HEK293 (cell line): ENCODE measurements at regions not wholly inside any gene's neighbourhood (a gene's known extent, or its start where the extent isn't known, plus 50 kb on each side); places are given as distances from the start of the nearest gene placed in this dataset.
A peak's percentile ranks its signal among the peaks of the same experiment; 100 is the strongest.

Experiments
- CTCF ChIA-PET: fragments of 350-600 bp; formaldehyde crosslinking; extraction: SDS; loops from one replicate; lab custom pipeline; 2021; ENCODE audit warnings: antibody characterized with exemption; lab: Yijun Ruan, JAX
- POLR2A ChIA-PET: fragments of 300-600 bp; formaldehyde crosslinking; extraction: SDS; loops from one replicate; lab custom pipeline; 2020; ENCODE audit warnings: antibody characterized with exemption, inconsistent platforms; lab: Yijun Ruan, JAX
- H3K27ac ChIP-seq: fragments of 200-500 bp; sonication (Bioruptor generic); 2 replicates; pipeline ENCODE4 v1.5.1; 2014; ENCODE audit warnings: low read depth, low read length, control low read depth, inconsistent platforms; ENCODE audit errors: extremely low read depth
- H3K36me3 ChIP-seq, 2 experiments: fragments of 200-500 bp in 1 of 2; sonication (Bioruptor generic) in 1 of 2; 1 replicate in 1 of 2; 2 replicates in 1 of 2; pipeline ENCODE4 v1.5.1; 2014 to 2017; ENCODE audit warnings: inconsistent platforms in 2 of 2, low read length in 2 of 2; ENCODE audit not compliant: control insufficient read depth in 2 of 2, insufficient read depth in 1 of 2
- H3K4me1 ChIP-seq: fragments of 200-500 bp; sonication (Bioruptor generic); 2 replicates; pipeline ENCODE4 v1.5.1; 2014; ENCODE audit warnings: mild to moderate bottlenecking, low read length, inconsistent platforms; ENCODE audit not compliant: control insufficient read depth, insufficient read depth
- H3K4me3 ChIP-seq: 2 replicates; pipeline ENCODE4 v1.5.1; 2011; ENCODE audit warnings: low read depth, mild to moderate bottlenecking, control low read depth, low read length, moderate library complexity
- H3K9me3 ChIP-seq: fragments of 200-500 bp; sonication (Bioruptor generic); 2 replicates; pipeline ENCODE4 v1.5.1; 2014; ENCODE audit warnings: low read depth, low read length, inconsistent platforms; ENCODE audit not compliant: control insufficient read depth, insufficient read depth
- HOXD13 ChIP-seq: sonication (generic); formaldehyde crosslinking; IDR thresholded peaks from 2 replicates; pipeline ENCODE4 v1.8.0; 2022; ENCODE audit warnings: missing genetic modification reagents, borderline replicate concordance
- KLF8 ChIP-seq: fragments of 450-650 bp; formaldehyde crosslinking; IDR thresholded peaks from 2 replicates; pipeline ENCODE4 v1.5.1; 2016; ENCODE audit warnings: missing biosample characterization, missing genetic modification characterization
- KLF9 ChIP-seq: fragments of 450-650 bp; formaldehyde crosslinking; IDR thresholded peaks from 2 replicates; pipeline ENCODE4 v1.5.1; 2016; ENCODE audit warnings: missing biosample characterization, missing genetic modification characterization, low read depth
- MZF1 ChIP-seq: fragments of 450-650 bp; formaldehyde crosslinking; IDR thresholded peaks from 2 replicates; pipeline ENCODE4 v1.5.1; 2017; ENCODE audit warnings: missing biosample characterization, missing genetic modification characterization, borderline replicate concordance
- SALL2 ChIP-seq: fragments of 450-650 bp; formaldehyde crosslinking; IDR thresholded peaks from 2 replicates; pipeline ENCODE4 v1.5.0; 2017; ENCODE audit warnings: missing biosample characterization, mild to moderate bottlenecking, missing genetic modification characterization, borderline replicate concordance
- YY2 ChIP-seq: fragments of 450-650 bp; formaldehyde crosslinking; IDR thresholded peaks from 2 replicates; pipeline ENCODE4 v1.5.1; 2016; ENCODE audit warnings: missing biosample characterization, missing genetic modification characterization
- ZBTB1 ChIP-seq: fragments of 450-650 bp; formaldehyde crosslinking; IDR thresholded peaks from 2 replicates; pipeline ENCODE4 v1.5.1; 2016; ENCODE audit warnings: missing biosample characterization, missing genetic modification characterization
- ZBTB21 ChIP-seq: fragments of 450-650 bp; formaldehyde crosslinking; IDR thresholded peaks from 2 replicates; pipeline ENCODE4 v1.5.1; 2017; ENCODE audit warnings: missing biosample characterization, missing genetic modification characterization
- ZNF157 ChIP-seq: fragments of 450-650 bp; formaldehyde crosslinking; IDR thresholded peaks from 2 replicates; pipeline ENCODE4 v1.5.1; 2016; ENCODE audit warnings: missing biosample characterization, missing genetic modification characterization
- ZNF211 ChIP-seq: fragments of 450-650 bp; formaldehyde crosslinking; IDR thresholded peaks from 2 replicates; pipeline ENCODE4 v1.5.1; 2016; ENCODE audit warnings: low read depth, missing biosample characterization, missing genetic modification characterization
- ZNF223 ChIP-seq: fragments of 450-650 bp; formaldehyde crosslinking; IDR thresholded peaks from 2 replicates; pipeline ENCODE4 v1.5.1; 2016; ENCODE audit warnings: missing biosample characterization, missing genetic modification characterization
- ZNF391 ChIP-seq: fragments of 450-650 bp; formaldehyde crosslinking; IDR thresholded peaks from 2 replicates; pipeline ENCODE4 v1.5.1; 2016; ENCODE audit warnings: low read depth, missing biosample characterization, missing genetic modification characterization, borderline replicate concordance
- ZNF423 ChIP-seq: fragments of 450-650 bp; formaldehyde crosslinking; IDR thresholded peaks from 2 replicates; pipeline ENCODE4 v1.5.1; 2016; ENCODE audit warnings: missing biosample characterization, missing genetic modification characterization
- ZNF501 ChIP-seq: fragments of 450-650 bp; formaldehyde crosslinking; IDR thresholded peaks from 2 replicates; pipeline ENCODE4 v1.5.1; 2016; ENCODE audit warnings: missing biosample characterization, missing genetic modification characterization
- ZNF529 ChIP-seq: fragments of 450-650 bp; formaldehyde crosslinking; IDR thresholded peaks from 2 replicates; pipeline ENCODE4 v1.5.1; 2017; ENCODE audit warnings: missing genetic modification characterization, missing biosample characterization; ENCODE audit not compliant: insufficient replicate concordance
- ZNF530 ChIP-seq: fragments of 450-650 bp; formaldehyde crosslinking; IDR thresholded peaks from 2 replicates; pipeline ENCODE4 v1.5.1; 2016; ENCODE audit warnings: low read depth, missing biosample characterization, missing genetic modification characterization
- ZNF555 ChIP-seq: fragments of 450-650 bp; formaldehyde crosslinking; conservative IDR thresholded peaks from 2 replicates; pipeline ENCODE4 v1.5.1; 2017; ENCODE audit warnings: missing biosample characterization, mild to moderate bottlenecking, missing genetic modification characterization, inconsistent platforms
- ZNF610 ChIP-seq: fragments of 450-650 bp; formaldehyde crosslinking; IDR thresholded peaks from 2 replicates; pipeline ENCODE4 v1.5.1; 2016; ENCODE audit warnings: missing biosample characterization, missing genetic modification characterization, borderline replicate concordance
- ZNF670 ChIP-seq: fragments of 450-650 bp; formaldehyde crosslinking; IDR thresholded peaks from 2 replicates; pipeline ENCODE4 v1.5.1; 2016; ENCODE audit warnings: missing biosample characterization, missing genetic modification characterization, low read depth
- ZNF76 ChIP-seq: fragments of 450-650 bp; formaldehyde crosslinking; IDR thresholded peaks from 2 replicates; pipeline ENCODE4; 2016; ENCODE audit warnings: low read depth, missing biosample characterization, missing genetic modification characterization, borderline replicate concordance
- ZNF843 ChIP-seq: fragments of 450-650 bp; formaldehyde crosslinking; IDR thresholded peaks from 2 replicates; pipeline ENCODE4 v1.5.1; 2016; ENCODE audit warnings: missing biosample characterization, missing genetic modification characterization
- TF ChIP-seq, protein P1 (sequence below): fragments of 450-650 bp; formaldehyde crosslinking; IDR thresholded peaks from 2 replicates; pipeline ENCODE4 v1.5.1; 2016; ENCODE audit warnings: missing biosample characterization, missing genetic modification characterization
- TF ChIP-seq, protein P2 (sequence below): fragments of 450-650 bp; formaldehyde crosslinking; IDR thresholded peaks from 2 replicates; pipeline ENCODE4 v1.5.1; 2017; ENCODE audit warnings: missing biosample characterization, missing genetic modification characterization
- TF ChIP-seq, protein P3 (sequence below): fragments of 450-650 bp; formaldehyde crosslinking; conservative IDR thresholded peaks from 2 replicates; pipeline ENCODE4 v1.5.1; 2016; ENCODE audit warnings: low read depth, missing biosample characterization, missing genetic modification characterization
- TF ChIP-seq, protein P4 (sequence below): fragments of 450-650 bp; formaldehyde crosslinking; IDR thresholded peaks from 2 replicates; pipeline ENCODE4 v1.5.1; 2017; ENCODE audit warnings: missing biosample characterization, missing genetic modification characterization

DNA sequence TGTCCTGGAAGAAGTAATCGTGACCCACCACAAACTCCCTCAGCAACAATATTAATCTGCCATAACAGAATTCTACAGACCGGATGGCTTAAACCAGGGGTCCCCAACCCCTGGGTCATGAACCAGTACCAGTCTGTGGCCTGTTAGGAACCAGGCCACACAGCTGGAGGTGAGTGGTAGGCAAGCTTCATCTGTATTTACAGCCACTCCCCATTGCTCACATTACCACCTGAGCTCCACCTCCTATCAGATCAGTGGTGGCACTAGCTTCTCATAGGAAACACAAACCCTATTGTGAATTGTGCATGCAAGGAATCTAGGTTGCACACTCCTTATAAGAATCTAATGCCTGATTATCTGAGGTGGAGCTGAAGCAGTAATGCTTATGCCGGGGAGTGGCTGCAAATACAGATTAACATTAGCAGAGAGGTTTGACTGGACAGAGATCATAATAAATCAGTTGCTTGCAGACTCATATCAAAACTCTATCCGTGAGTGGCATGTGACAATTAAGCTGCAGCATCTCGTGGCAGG is 74.5 kb downstream of the NOG start:
- Histone ChIP-seq H3K9me3 (no peaks in the 10 kb centered on the region), H3K4me3 (no peak overlapping the region), H3K4me1 (no peaks in the 10 kb centered on the region), H3K36me3 (no peaks in the 10 kb centered on the region), H3K27ac (no peak overlapping the region)
- ChIA-PET CTCF (interaction anchor here (0.6 to 0.9 kb wide), 2 partner anchors 10 to 13 kb away, joined by 3 to 4 read pairs; no protein-coding TSS in a partner anchor), POLR2A (interaction anchor here (0.5 kb wide), 1 partner anchor 179 kb away, joined by 3 read pairs; no protein-coding TSS in a partner anchor)
- TF ChIP-seq SALL2, result no peak
- peak; percentile 97 for TF ChIP-seq ZNF610
- TF ChIP-seq, all 188 proteins: peak for 1

DNA sequence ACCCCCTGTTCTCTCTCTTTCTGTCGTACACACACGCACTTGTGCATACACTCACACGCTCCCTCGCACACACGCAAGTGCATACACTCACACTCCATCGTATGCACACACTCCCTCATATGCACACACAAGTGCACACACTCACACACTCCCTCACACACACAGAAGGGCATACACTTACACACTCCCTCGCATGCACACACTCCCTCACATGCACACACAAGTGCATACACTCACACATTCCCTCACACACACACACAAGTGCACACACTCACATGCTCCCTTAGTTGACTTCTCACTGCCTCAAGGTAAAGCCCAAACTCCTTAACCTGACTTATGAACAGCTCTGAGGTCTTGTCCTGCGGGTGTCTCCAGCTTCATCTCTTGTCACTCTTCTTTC is 78.7 kb downstream of the NOG start:
- Histone ChIP-seq H3K27ac (no peak overlapping the region), H3K36me3 (no peaks in the 10 kb centered on the region), H3K4me1 (no peaks in the 10 kb centered on the region)
- TF ChIP-seq MZF1 (tag by site-specific recombination) (no peak), ZNF157 (tag by site-specific recombination) (no peak), ZNF391 (tag by site-specific recombination) (no peak), ZNF76 (no peak), KLF8 (tag by site-specific recombination) (no peak), YY2 (tag by site-specific recombination) (no peak), ZBTB1 (no peak), ZNF223 (tag by site-specific recombination) (no peak), HOXD13 (CRISPR knock-in tag) (peak; percentile 62; the same call in 1 of the 2 replicates), KLF9 (no peak), ZNF501 (tag by site-specific recombination) (no peak), ZNF423 (tag by site-specific recombination) (no peak), ZNF843 (tag by site-specific recombination) (no peak), ZNF555 (tag by site-specific recombination) (no peak)
- TF ChIP-seq, protein P1, sequence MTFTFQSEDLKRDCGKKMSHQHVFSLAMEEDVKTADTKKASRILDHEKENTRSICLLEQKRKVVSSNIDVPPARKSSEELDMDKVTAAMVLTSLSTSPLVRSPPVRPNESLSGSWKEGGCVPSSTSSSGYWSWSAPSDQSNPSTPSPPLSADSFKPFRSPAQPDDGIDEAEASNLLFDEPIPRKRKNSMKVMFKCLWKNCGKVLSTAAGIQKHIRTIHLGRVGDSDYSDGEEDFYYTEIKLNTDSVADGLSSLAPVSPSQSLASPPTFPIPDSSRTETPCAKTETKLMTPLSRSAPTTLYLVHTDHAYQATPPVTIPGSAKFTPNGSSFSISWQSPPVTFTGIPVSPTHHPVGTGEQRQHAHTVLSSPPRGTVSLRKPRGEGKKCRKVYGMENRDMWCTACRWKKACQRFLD (tag by site-specific recombination), result no peak
- TF ChIP-seq, protein P2, sequence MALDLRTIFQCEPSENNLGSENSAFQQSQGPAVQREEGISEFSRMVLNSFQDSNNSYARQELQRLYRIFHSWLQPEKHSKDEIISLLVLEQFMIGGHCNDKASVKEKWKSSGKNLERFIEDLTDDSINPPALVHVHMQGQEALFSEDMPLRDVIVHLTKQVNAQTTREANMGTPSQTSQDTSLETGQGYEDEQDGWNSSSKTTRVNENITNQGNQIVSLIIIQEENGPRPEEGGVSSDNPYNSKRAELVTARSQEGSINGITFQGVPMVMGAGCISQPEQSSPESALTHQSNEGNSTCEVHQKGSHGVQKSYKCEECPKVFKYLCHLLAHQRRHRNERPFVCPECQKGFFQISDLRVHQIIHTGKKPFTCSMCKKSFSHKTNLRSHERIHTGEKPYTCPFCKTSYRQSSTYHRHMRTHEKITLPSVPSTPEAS, result peak; percentile 85
- TF ChIP-seq, all 188 proteins: peak for 2
- ChIA-PET CTCF (interaction anchor here (0.6 to 1.1 kb wide), 2 partner anchors 58 to 80 kb away, joined by 3 to 5 read pairs; no protein-coding TSS in a partner anchor), POLR2A (no interaction called here)
- Histone ChIP-seq H3K9me3 (no peaks in the 10 kb centered on the region), H3K4me3 (no peak overlapping the region)

DNA sequence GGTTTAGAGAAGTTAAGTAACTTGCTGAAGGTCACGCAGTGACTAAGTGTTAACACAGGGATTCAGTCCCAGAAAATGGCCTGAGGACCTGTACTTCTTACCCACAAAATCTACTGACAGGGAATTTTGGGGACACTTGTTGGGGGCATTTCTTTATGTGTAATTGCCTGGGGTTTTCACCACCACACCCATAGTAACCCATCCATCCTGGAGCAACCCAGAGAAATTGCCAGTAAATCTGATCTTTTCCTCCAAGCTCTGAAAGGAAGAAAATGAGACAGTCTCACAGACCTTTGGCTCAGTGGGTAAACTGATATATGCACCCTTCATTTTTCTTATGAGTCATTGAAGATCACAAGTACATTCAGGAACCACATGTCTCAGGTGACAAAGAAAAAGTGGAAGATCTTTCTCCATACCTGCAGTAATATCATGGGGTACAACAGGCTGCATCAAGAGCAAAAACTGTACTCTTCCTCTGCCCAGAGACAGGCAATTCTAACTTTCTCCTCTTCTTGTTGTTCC is 81.0 kb downstream of the NOG start:
- CTCF ChIA-PET, result interaction anchor here (0.7 to 10.7 kb wide), 5 partner anchors 19 to 261 kb away, joined by 3 to 103 read pairs (median 6); no protein-coding TSS in a partner anchor
- POLR2A ChIA-PET, result no interaction called here
- Histone ChIP-seq H3K4me3 (no peak overlapping the region), H3K4me1 (no peaks in the 10 kb centered on the region), H3K36me3 (no peaks in the 10 kb centered on the region), H3K27ac (no peak overlapping the region), H3K9me3 (no peaks in the 10 kb centered on the region)
- TF ChIP-seq ZNF530 (tag by site-specific recombination) (no peak), ZNF529 (tag by site-specific recombination) (no peak), ZNF211 (tag by site-specific recombination) (no peak), ZBTB21 (tag by site-specific recombination) (no peak), ZNF670 (tag by site-specific recombination) (no peak)
- TF ChIP-seq, protein P3, sequence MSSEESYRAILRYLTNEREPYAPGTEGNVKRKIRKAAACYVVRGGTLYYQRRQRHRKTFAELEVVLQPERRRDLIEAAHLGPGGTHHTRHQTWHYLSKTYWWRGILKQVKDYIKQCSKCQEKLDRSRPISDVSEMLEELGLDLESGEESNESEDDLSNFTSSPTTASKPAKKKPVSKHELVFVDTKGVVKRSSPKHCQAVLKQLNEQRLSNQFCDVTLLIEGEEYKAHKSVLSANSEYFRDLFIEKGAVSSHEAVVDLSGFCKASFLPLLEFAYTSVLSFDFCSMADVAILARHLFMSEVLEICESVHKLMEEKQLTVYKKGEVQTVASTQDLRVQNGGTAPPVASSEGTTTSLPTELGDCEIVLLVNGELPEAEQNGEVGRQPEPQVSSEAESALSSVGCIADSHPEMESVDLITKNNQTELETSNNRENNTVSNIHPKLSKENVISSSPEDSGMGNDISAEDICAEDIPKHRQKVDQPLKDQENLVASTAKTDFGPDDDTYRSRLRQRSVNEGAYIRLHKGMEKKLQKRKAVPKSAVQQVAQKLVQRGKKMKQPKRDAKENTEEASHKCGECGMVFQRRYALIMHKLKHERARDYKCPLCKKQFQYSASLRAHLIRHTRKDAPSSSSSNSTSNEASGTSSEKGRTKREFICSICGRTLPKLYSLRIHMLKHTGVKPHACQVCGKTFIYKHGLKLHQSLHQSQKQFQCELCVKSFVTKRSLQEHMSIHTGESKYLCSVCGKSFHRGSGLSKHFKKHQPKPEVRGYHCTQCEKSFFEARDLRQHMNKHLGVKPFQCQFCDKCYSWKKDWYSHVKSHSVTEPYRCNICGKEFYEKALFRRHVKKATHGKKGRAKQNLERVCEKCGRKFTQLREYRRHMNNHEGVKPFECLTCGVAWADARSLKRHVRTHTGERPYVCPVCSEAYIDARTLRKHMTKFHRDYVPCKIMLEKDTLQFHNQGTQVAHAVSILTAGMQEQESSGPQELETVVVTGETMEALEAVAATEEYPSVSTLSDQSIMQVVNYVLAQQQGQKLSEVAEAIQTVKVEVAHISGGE (tag by site-specific recombination), result no peak
- TF ChIP-seq, protein P4, sequence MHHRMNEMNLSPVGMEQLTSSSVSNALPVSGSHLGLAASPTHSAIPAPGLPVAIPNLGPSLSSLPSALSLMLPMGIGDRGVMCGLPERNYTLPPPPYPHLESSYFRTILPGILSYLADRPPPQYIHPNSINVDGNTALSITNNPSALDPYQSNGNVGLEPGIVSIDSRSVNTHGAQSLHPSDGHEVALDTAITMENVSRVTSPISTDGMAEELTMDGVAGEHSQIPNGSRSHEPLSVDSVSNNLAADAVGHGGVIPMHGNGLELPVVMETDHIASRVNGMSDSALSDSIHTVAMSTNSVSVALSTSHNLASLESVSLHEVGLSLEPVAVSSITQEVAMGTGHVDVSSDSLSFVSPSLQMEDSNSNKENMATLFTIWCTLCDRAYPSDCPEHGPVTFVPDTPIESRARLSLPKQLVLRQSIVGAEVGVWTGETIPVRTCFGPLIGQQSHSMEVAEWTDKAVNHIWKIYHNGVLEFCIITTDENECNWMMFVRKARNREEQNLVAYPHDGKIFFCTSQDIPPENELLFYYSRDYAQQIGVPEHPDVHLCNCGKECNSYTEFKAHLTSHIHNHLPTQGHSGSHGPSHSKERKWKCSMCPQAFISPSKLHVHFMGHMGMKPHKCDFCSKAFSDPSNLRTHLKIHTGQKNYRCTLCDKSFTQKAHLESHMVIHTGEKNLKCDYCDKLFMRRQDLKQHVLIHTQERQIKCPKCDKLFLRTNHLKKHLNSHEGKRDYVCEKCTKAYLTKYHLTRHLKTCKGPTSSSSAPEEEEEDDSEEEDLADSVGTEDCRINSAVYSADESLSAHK, result no peak
